AG04450 (cell line): ENCODE measurements at regions not wholly inside any gene's neighbourhood (a gene's known extent, or its start where the extent isn't known, plus 50 kb on each side); places are given as distances from the start of the nearest gene placed in this dataset.
"Not testable (repeated sequence)": the region's sequence is repeated elsewhere in the genome, so short reads cannot be mapped to it uniquely, and the experiment has no call there.

ENCODE experiments used
- CTCF ChIA-PET: fragments of 300-600, 350-600 bp; formaldehyde crosslinking; extraction: SDS; loops from one replicate; lab custom pipeline; 2022; ENCODE audit warnings: antibody characterized with exemption, inconsistent platforms; lab: Charles Lee
- POLR2A ChIA-PET: fragments of 350-600 bp; formaldehyde crosslinking; extraction: SDS; loops from one replicate; lab custom pipeline; 2021; ENCODE audit warnings: antibody characterized with exemption, inconsistent platforms; lab: Yijun Ruan, JAX
- DNase-seq: peaks from one replicate; pipeline ENCODE4 v3.0.0-alpha.2; 2011; ENCODE audit warnings: low read depth, low spot score
- H3K27ac ChIP-seq: one replicate; pipeline ENCODE4 v1.5.1; 2012; ENCODE audit warnings: low read depth, low read length, control low read depth
- H3K27me3 ChIP-seq: one replicate; pipeline ENCODE4 v1.6.0; 2012; ENCODE audit warnings: low read length; ENCODE audit not compliant: control insufficient read depth, insufficient read depth
- H3K4me3 ChIP-seq: 2 replicates; pipeline ENCODE4 v1.5.1; 2011; ENCODE audit warnings: mild to moderate bottlenecking, low read depth, low read length, control low read depth
- H3K9me3 ChIP-seq: 2 replicates; pipeline ENCODE4 v1.5.1; 2012; ENCODE audit warnings: low read length; ENCODE audit not compliant: control insufficient read depth, insufficient read depth
- TF ChIP-seq, protein P1 (sequence below): IDR thresholded peaks from 2 replicates; pipeline ENCODE4 v1.5.1; 2011; ENCODE audit warnings: low read depth, low read length, control low read depth, inconsistent platforms

DNA sequence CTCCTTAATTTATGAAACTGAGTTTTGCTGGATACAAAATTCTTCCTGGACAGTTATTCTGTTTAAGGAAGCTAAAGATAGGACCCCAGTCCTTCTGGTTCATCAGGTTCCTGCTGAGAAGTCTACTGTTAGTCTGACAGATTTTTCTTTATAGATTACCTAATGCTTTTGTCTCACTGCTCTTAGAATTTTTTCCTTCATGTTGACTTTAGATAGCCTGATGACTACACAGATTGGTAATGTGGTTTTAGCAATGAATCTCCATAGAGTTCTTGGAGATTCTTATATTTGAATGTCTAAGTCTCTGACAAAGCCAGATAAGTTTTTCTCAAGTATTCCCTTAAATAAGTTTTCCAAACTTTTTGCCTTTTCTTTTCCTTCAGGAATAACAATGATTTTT, 419.7 kb downstream of the CDH10 start:
- TF ChIP-seq, protein P1, sequence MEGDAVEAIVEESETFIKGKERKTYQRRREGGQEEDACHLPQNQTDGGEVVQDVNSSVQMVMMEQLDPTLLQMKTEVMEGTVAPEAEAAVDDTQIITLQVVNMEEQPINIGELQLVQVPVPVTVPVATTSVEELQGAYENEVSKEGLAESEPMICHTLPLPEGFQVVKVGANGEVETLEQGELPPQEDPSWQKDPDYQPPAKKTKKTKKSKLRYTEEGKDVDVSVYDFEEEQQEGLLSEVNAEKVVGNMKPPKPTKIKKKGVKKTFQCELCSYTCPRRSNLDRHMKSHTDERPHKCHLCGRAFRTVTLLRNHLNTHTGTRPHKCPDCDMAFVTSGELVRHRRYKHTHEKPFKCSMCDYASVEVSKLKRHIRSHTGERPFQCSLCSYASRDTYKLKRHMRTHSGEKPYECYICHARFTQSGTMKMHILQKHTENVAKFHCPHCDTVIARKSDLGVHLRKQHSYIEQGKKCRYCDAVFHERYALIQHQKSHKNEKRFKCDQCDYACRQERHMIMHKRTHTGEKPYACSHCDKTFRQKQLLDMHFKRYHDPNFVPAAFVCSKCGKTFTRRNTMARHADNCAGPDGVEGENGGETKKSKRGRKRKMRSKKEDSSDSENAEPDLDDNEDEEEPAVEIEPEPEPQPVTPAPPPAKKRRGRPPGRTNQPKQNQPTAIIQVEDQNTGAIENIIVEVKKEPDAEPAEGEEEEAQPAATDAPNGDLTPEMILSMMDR, result no peak
- Histone ChIP-seq H3K9me3 (peaks cover 17% of the 10 kb centered on the region), H3K4me3 (no peak overlapping the region), H3K27me3 (no peaks in the 10 kb centered on the region), H3K27ac (no peak overlapping the region)
- CTCF ChIA-PET, result no interaction called here
- POLR2A ChIA-PET, result no interaction called here
- no peak for DNase-seq

DNA sequence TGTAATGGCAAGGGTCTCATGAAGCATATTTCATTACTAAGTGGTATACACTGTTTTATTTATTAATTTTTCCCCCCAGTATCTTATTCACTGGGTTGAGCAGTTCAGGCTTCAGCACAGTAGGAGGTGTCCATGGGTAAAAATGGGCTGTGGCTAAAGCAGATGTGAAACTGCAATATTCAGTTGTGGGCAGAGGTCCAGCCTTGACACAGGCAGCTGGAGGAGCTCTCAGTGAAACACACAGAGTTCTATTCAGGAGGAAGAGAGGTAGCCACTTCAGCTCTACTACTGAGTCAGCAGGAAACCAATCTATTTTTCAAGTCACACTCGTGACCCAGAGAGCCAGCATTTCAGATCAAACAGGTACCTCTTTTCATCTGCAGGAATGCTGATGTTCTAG, 418.3 kb downstream of the CDH10 start:
- Histone ChIP-seq H3K9me3 (peaks cover 11% of the 10 kb centered on the region), H3K27me3 (no peaks in the 10 kb centered on the region), H3K27ac (no peak overlapping the region), H3K4me3 (no peak overlapping the region)
- CTCF ChIA-PET, result no interaction called here
- TF ChIP-seq, protein P1, result no peak
- POLR2A ChIA-PET, result no interaction called here
- no peak for DNase-seq

DNA sequence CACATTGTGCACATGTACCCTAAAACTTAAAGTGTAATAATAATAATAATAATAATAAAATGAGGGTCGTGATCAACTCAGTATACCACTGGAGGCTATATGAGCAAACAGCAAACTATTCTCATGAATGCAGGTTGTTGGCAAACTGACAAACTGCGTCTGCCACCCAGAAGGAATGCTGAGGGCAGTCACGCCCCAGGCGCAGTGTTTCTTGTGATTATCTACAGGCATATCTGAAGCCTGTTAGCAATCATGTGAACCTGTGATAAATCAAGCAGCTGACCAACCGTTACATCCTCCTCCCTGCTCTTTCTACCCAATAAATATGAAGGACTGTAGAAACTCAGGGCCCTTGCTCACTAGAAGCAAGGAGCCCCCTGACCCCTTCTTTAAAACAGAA, 416.9 kb downstream of the CDH10 start:
- H3K9me3 ChIP-seq, result peaks cover 11% of the 10 kb centered on the region
- CTCF ChIA-PET, POLR2A ChIA-PET, H3K4me3 ChIP-seq, DNase-seq, H3K27ac ChIP-seq, H3K27me3 ChIP-seq: not testable (repeated sequence)

DNA sequence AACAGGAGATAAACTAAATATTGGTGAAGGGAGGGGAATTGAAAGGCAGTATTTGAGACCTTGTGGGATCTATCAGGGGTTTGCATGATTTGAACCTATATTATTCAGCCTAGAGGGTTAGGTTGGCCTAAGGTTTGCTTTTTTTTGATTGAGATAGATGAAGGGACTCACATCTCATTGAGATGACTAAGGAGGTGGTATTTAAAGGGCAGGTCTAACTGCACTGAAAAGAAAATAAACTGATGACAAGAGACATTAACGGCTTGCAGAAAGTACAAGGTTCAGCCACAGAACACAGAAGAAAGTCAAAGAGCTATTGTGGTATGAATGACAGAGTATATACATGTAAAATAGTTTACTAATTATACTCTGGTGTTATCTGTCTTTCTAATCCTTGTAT, 412.7 kb downstream of the CDH10 start:
- peaks cover 8% of the 10 kb centered on the region; the same call in 1 of the 2 replicates for H3K9me3 ChIP-seq
- ChIA-PET CTCF (no interaction called here), POLR2A (no interaction called here)
- H3K27me3 ChIP-seq, result no peaks in the 10 kb centered on the region
- H3K27ac ChIP-seq, result no peak overlapping the region
- no peak overlapping the region for H3K4me3 ChIP-seq
- no peak for DNase-seq
- TF ChIP-seq, protein P1, result no peak

DNA sequence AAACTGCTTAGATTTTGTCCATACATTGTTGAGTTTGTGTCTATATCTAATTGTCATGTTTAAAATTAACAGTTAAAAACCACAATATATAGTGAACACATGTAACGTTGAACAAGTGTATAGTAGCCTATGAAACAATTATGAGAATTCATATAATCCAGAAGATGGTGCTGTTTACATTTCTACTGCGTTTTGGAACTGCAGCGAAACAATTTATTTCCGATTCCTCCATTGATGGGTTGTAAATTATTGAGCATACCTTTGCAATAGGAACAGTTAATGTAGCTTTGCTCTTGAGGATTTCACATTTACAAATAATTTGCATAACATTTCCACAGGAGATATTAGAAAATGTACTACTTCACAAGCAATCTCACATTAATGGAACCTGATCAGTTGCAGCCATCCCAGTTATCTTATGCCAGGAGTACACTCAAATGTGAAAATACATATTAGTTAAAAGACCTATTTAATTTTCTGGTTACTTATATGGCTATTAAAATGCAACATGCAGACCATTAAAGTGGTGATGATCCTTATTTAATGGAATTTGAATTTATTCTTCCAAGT, 411.8 kb downstream of the CDH10 start:
- DNase-seq, result no peak
- POLR2A ChIA-PET, result no interaction called here
- Histone ChIP-seq H3K27ac (no peak overlapping the region), H3K9me3 (peaks cover 8% of the 10 kb centered on the region; the same call in 1 of the 2 replicates), H3K27me3 (no peaks in the 10 kb centered on the region), H3K4me3 (no peak overlapping the region)
- TF ChIP-seq, protein P1, result no peak
- CTCF ChIA-PET, result no interaction called here
